ENCODE measurements at regions not wholly inside any gene's neighbourhood (a gene's known extent, or its start where the extent isn't known, plus 50 kb on each side); places are given as distances from the start of the nearest gene placed in this dataset.
"Not testable (repeated sequence)": the region's sequence is repeated elsewhere in the genome, so short reads cannot be mapped to it uniquely, and the experiment has no call there.

- not testable (repeated sequence) for DNase-seq
Observed at GRCh38 chr1:146630302-146630701, 307.8 kb upstream of the NBPF12 start.

- DNase-seq = not testable (repeated sequence)
Observed at GRCh38 chr1:146618582-146618981, 319.5 kb upstream of the NBPF12 start.

- DNase-seq = not testable (repeated sequence)
Observed at GRCh38 chr1:146604681-146605080, 333.4 kb upstream of the NBPF12 start.

GRCh38 chr1:146600720-146601307 is 337.3 kb upstream of the NBPF12 start:
- not testable (repeated sequence) for DNase-seq

- DNase-seq = not testable (repeated sequence)
Observed at GRCh38 chr1:146599906-146600305, 338.2 kb upstream of the NBPF12 start.

GRCh38 chr1:146581229-146581628 is 352.4 kb upstream of the NOTCH2NLA start:
- not testable (repeated sequence) for DNase-seq

GRCh38 chr1:146567541-146567940 is 338.7 kb upstream of the NOTCH2NLA start:
- DNase-seq = not testable (repeated sequence)

GRCh38 chr1:146558032-146558431 is 329.2 kb upstream of the NOTCH2NLA start:
- DNase-seq = not testable (repeated sequence)

GRCh38 chr1:146556405-146556804 is 327.6 kb upstream of the NOTCH2NLA start:
- DNase-seq = not testable (repeated sequence)

- DNase-seq = not testable (repeated sequence)
Observed at GRCh38 chr1:146552414-146552813, 323.6 kb upstream of the NOTCH2NLA start.

GRCh38 chr1:146548684-146549083 is 319.9 kb upstream of the NOTCH2NLA start:
- not testable (repeated sequence) for DNase-seq

- not testable (repeated sequence) for DNase-seq
Observed at GRCh38 chr1:146546189-146546588, 317.4 kb upstream of the NOTCH2NLA start.

GRCh38 chr1:146537775-146538373 is 309.1 kb upstream of the NOTCH2NLA start:
- not testable (repeated sequence) for DNase-seq

- DNase-seq = not testable (repeated sequence)
Observed at GRCh38 chr1:146536028-146536427, 307.2 kb upstream of the NOTCH2NLA start.

- not testable (repeated sequence) for DNase-seq
Observed at GRCh38 chr1:146535575-146535974, 306.8 kb upstream of the NOTCH2NLA start.

GRCh38 chr1:146530958-146531357 is 302.1 kb upstream of the NOTCH2NLA start:
- DNase-seq = not testable (repeated sequence)

- DNase-seq = not testable (repeated sequence)
Observed at GRCh38 chr1:146522812-146523211, 294.0 kb upstream of the NOTCH2NLA start.

GRCh38 chr1:146522345-146522744 is 293.5 kb upstream of the NOTCH2NLA start:
- not testable (repeated sequence) for DNase-seq

- DNase-seq = not testable (repeated sequence)
Observed at GRCh38 chr1:146521804-146522203, 293.0 kb upstream of the NOTCH2NLA start.

- not testable (repeated sequence) for DNase-seq
Observed at GRCh38 chr1:146513754-146514153, 284.9 kb upstream of the NOTCH2NLA start.

GRCh38 chr1:146511047-146511777 is 282.4 kb upstream of the NOTCH2NLA start:
- not testable (repeated sequence) for DNase-seq

GRCh38 chr1:146510248-146510983 is 281.6 kb upstream of the NOTCH2NLA start:
- DNase-seq = not testable (repeated sequence)

- DNase-seq = not testable (repeated sequence)
Observed at GRCh38 chr1:146504121-146504520, 275.3 kb upstream of the NOTCH2NLA start.

All from cerebellar nuclear complex (tissue), 1 donor.